ENCODE measurements at regions not wholly inside any gene's neighbourhood (a gene's known extent, or its start where the extent isn't known, plus 50 kb on each side); places are given as distances from the start of the nearest gene placed in this dataset.

DNA sequence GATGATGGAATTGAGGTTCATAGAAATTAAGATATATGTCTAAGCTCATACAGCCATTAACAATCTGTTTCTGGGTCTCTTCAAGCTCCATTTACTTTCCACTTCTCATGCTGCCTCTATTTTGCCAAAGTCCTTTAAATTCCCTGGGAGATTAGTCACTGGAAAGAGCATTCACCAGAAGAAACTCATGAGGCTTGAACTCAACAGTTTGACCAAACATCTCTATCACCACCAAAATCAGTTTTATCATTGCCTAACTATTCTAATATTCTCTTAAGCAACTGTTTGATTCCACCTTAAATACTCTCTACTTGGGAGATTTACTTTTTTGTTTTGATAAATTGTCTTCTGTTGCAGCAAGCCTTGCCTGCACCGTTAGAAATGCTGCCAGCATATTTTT, 881.3 kb downstream of the KCNA4 start:
- H3K27me3 ChIP-seq (ENCODE audit: control insufficient read depth in 1 of 2, insufficient read depth in 2 of 2, low read length in 2 of 2): no peaks in the 10 kb centered on the region
- H3K9me3 Mint-ChIP-seq: peaks cover 10% of the 10 kb centered on the region
- POLR2A ChIA-PET: no interaction called here

DNA sequence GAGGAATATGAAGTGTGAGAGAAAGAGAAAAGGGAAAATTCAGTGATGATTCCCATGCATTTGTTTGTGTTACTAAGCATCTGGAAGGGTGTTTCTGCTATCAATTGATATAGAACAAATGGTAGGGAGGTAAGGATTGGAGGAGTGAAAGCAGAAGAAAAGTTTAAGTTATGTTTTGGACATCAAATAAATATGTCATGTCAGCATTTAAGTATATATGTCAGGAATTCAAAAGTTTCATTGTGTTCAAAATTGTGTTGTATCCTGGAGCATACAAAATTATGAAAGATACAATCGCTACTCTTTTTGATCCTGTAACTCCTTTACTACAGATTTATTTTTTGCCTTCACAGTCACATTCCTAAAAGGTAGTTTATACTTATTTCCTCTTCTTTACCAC, 885.8 kb downstream of the KCNA4 start:
- Mint-ChIP-seq H3K27ac (no peak overlapping the region), H3K36me3 (ENCODE audit: low read depth) (no peaks in the 10 kb centered on the region), H3K4me1 (ENCODE audit: low read depth) (no peaks in the 10 kb centered on the region), H3K27me3 (no peaks in the 10 kb centered on the region), H3K9me3 (peaks cover 10% of the 10 kb centered on the region), H3K4me3 (no peak overlapping the region)
- Histone ChIP-seq H3K27ac (ENCODE audit: low read depth in 1 of 2, low read length in 2 of 2) (no peak overlapping the region), H3K9me3 (ENCODE audit: control insufficient read depth in 1 of 2, insufficient read depth in 1 of 2, low read length in 2 of 2) (no peaks in the 10 kb centered on the region), H3K4me1 (ENCODE audit: insufficient read depth, low read length) (no peaks in the 10 kb centered on the region), H3K36me3 (ENCODE audit: insufficient read depth, low read length) (no peaks in the 10 kb centered on the region), H3K4me3 (ENCODE audit: low read length) (no peak overlapping the region), H3K27me3 (ENCODE audit: control insufficient read depth in 1 of 2, insufficient read depth in 2 of 2, low read length in 2 of 2) (no peaks in the 10 kb centered on the region)
- DNase-seq (no peak), ATAC-seq (ENCODE audit: poor library complexity) (no peak)
- intact Hi-C loops (cut with DNase I, micrococcal nuclease): no loop called here
- TF ChIP-seq, protein P1, sequence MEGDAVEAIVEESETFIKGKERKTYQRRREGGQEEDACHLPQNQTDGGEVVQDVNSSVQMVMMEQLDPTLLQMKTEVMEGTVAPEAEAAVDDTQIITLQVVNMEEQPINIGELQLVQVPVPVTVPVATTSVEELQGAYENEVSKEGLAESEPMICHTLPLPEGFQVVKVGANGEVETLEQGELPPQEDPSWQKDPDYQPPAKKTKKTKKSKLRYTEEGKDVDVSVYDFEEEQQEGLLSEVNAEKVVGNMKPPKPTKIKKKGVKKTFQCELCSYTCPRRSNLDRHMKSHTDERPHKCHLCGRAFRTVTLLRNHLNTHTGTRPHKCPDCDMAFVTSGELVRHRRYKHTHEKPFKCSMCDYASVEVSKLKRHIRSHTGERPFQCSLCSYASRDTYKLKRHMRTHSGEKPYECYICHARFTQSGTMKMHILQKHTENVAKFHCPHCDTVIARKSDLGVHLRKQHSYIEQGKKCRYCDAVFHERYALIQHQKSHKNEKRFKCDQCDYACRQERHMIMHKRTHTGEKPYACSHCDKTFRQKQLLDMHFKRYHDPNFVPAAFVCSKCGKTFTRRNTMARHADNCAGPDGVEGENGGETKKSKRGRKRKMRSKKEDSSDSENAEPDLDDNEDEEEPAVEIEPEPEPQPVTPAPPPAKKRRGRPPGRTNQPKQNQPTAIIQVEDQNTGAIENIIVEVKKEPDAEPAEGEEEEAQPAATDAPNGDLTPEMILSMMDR (IDR thresholded peaks at IDR 0.05): no peak
- POLR2A ChIA-PET: no interaction called here
- CTCF ChIA-PET: no interaction called here

More for the DNA sequence above, 881.3 kb downstream of the KCNA4 start:
- no peaks in the 10 kb centered on the region for H3K36me3 ChIP-seq (ENCODE audit: insufficient read depth, low read length)
- TF ChIP-seq, protein P1 (IDR thresholded peaks at IDR 0.05): no peak
- Mint-ChIP-seq H3K4me1 (ENCODE audit: low read depth) (no peaks in the 10 kb centered on the region), H3K4me3 (no peak overlapping the region), H3K36me3 (ENCODE audit: low read depth) (no peaks in the 10 kb centered on the region), H3K27ac (no peak overlapping the region), H3K27me3 (no peaks in the 10 kb centered on the region)
- CTCF ChIA-PET: no interaction called here
- ATAC-seq (ENCODE audit: poor library complexity) (no peak), DNase-seq (no peak)
- H3K9me3 ChIP-seq (ENCODE audit: control insufficient read depth in 1 of 2, insufficient read depth in 1 of 2, low read length in 2 of 2): no peaks in the 10 kb centered on the region
- no peak overlapping the region for H3K4me3 ChIP-seq (ENCODE audit: low read length)
- intact Hi-C loops (cut with DNase I, micrococcal nuclease): no loop called here
- H3K27ac ChIP-seq (ENCODE audit: low read depth in 1 of 2, low read length in 2 of 2): no peak overlapping the region
- no peaks in the 10 kb centered on the region for H3K4me1 ChIP-seq (ENCODE audit: insufficient read depth, low read length)

DNA sequence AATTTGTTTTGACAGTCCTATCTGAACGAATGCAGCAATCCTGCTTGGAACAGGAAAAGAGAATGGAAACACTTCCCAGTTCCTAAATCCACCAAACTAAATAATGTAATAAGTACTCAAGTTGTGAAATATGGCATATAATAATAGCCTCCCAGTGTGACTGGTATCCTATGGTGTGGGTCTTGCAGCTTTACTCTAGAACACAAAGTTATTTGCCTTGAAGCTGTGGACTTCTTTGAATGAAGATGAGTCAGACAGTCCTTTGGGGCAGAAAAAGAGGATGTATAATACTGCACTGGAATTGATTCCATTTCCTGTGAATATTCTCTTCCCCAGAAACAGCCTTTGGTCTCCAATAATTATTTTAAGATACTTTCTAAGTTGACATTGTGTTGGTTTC, 887.0 kb downstream of the KCNA4 start:
- Histone ChIP-seq H3K36me3 (ENCODE audit: insufficient read depth, low read length) (no peaks in the 10 kb centered on the region), H3K9me3 (ENCODE audit: control insufficient read depth in 1 of 2, insufficient read depth in 1 of 2, low read length in 2 of 2) (no peaks in the 10 kb centered on the region), H3K4me3 (ENCODE audit: low read length) (no peak overlapping the region), H3K4me1 (ENCODE audit: insufficient read depth, low read length) (no peaks in the 10 kb centered on the region), H3K27me3 (ENCODE audit: control insufficient read depth in 1 of 2, insufficient read depth in 2 of 2, low read length in 2 of 2) (no peaks in the 10 kb centered on the region), H3K27ac (ENCODE audit: low read depth in 1 of 2, low read length in 2 of 2) (no peak overlapping the region)
- no peaks in the 10 kb centered on the region for H3K27me3 Mint-ChIP-seq
- H3K36me3 Mint-ChIP-seq (ENCODE audit: low read depth): no peaks in the 10 kb centered on the region
- no peak overlapping the region for H3K4me3 Mint-ChIP-seq
- ATAC-seq (ENCODE audit: poor library complexity) (no peak), DNase-seq (no peak)
- TF ChIP-seq, protein P1 (IDR thresholded peaks at IDR 0.05): no peak
- ChIA-PET POLR2A (no interaction called here), CTCF (no interaction called here)
- no peaks in the 10 kb centered on the region for H3K4me1 Mint-ChIP-seq (ENCODE audit: low read depth)
- H3K9me3 Mint-ChIP-seq: peaks cover 7% of the 10 kb centered on the region
- intact Hi-C loops (cut with DNase I, micrococcal nuclease): no loop called here
- H3K27ac Mint-ChIP-seq: no peak overlapping the region

Measured in CD4-positive, alpha-beta T cell (primary cell).